AG04450 (cell line): ENCODE measurements at regions not wholly inside any gene's neighbourhood (a gene's known extent, or its start where the extent isn't known, plus 50 kb on each side); places are given as distances from the start of the nearest gene placed in this dataset.
"Not testable (repeated sequence)": the region's sequence is repeated elsewhere in the genome, so short reads cannot be mapped to it uniquely, and the experiment has no call there.

Experiments
- CTCF ChIA-PET: fragments of 300-600, 350-600 bp; formaldehyde crosslinking; extraction: SDS; loops from one replicate; lab custom pipeline; 2022; ENCODE audit warnings: antibody characterized with exemption, inconsistent platforms; lab: Charles Lee
- POLR2A ChIA-PET: fragments of 350-600 bp; formaldehyde crosslinking; extraction: SDS; loops from one replicate; lab custom pipeline; 2021; ENCODE audit warnings: antibody characterized with exemption, inconsistent platforms; lab: Yijun Ruan, JAX
- DNase-seq: peaks from one replicate; pipeline ENCODE4 v3.0.0-alpha.2; 2011; ENCODE audit warnings: low read depth, low spot score
- H3K27ac ChIP-seq: one replicate; pipeline ENCODE4 v1.5.1; 2012; ENCODE audit warnings: low read depth, low read length, control low read depth
- H3K27me3 ChIP-seq: one replicate; pipeline ENCODE4 v1.6.0; 2012; ENCODE audit warnings: low read length; ENCODE audit not compliant: control insufficient read depth, insufficient read depth
- H3K4me3 ChIP-seq: 2 replicates; pipeline ENCODE4 v1.5.1; 2011; ENCODE audit warnings: mild to moderate bottlenecking, low read depth, low read length, control low read depth
- H3K9me3 ChIP-seq: 2 replicates; pipeline ENCODE4 v1.5.1; 2012; ENCODE audit warnings: low read length; ENCODE audit not compliant: control insufficient read depth, insufficient read depth

DNA sequence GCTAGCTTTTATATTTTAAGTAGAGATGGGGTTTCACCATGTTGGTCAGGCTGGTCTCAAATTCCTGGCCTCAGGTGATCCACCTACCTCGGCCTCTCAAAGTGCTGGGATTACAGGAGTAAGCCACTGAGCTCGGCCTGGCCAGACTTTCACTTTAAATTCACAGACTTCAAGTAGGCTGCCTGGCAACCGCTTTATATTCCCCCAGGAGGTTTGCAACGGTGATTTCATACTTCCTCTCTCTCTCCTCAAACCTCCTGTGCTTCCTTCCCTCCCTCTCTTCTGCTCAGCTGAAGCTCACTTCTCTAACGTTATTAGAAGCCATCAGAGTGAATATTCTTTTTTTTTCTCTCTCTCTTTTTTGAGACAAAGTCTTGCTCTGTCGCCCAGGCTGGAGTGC is 118.8 kb downstream of the SEPTIN7 start:
- DNase-seq, POLR2A ChIA-PET, CTCF ChIA-PET: not testable (repeated sequence)

DNA sequence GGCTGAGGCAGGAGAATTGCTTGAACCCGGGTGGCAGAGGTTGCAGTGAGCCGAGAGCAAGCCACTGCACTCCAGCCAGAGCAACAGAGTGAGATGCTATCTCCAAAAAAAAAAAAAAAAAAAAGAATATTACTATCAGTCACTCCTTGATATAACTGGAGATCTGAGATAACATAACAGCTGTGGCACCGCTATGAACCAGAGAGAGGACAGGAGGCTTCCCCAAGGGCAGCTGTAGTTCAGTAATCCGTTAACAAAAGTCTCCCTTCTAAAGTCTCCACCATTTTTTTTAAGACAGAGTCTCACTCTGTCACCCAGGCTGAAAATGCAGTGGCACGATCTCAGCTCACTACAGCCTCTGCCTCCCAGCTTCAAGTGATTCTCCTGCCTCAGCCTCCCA is 120.5 kb downstream of the SEPTIN7 start:
- H3K27ac ChIP-seq, DNase-seq, POLR2A ChIA-PET, H3K27me3 ChIP-seq, H3K9me3 ChIP-seq, H3K4me3 ChIP-seq: not testable (repeated sequence)
- CTCF ChIA-PET: interaction anchor here (0.8 kb wide), 2 partner anchors 49 to 265 kb away, joined by 3 read pairs; no protein-coding TSS in a partner anchor

More for the DNA sequence above, 118.8 kb downstream of the SEPTIN7 start:
- not testable (repeated sequence) for H3K9me3 ChIP-seq, H3K4me3 ChIP-seq, H3K27ac ChIP-seq, H3K27me3 ChIP-seq

DNA sequence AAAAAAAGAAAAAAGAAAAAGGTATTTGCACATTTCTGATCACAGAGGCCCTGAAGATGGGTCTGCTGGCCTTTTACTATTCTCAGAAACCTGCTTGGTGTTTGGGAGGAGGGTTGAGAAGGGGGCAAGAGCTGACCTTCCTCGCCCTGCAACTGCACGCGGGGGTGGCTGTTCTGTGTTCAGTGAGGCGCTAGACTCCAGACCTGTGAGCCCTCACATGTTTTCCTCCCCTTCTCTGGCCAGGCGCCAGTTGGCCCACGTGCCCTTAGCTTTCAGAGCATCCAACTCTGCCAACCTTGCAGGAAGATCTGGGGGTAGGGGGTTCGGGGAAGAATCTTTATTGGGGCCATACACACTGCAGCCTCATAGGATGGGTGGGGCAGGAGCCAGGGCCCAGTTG is 123.8 kb downstream of the SEPTIN7 start:
- H3K27ac ChIP-seq, POLR2A ChIA-PET, H3K4me3 ChIP-seq, H3K9me3 ChIP-seq, H3K27me3 ChIP-seq, DNase-seq: not testable (repeated sequence)
- CTCF ChIA-PET: interaction anchor here (0.7 kb wide), 1 partner anchor 365 kb away, joined by 3 read pairs; no protein-coding TSS in a partner anchor

DNA sequence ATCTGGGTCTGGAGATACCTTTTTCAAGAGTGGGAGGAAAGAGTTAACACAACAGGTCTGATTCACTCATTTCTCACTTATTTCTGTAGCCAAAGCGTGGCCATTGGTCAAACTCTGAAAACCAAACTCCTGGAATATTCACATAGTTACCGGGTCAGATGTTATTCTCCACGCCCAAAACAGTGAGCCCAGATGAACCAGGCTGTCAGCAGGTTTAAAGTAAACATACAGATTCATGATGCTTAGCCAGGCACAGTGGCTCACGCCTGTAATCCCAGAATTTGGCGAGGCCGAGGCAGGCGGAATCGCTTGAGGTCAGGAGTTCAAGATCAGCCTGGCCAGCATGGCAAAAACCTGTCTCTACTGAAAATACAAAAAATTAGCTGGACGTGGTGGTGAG is 126.1 kb downstream of the SEPTIN7 start:
- H3K9me3 ChIP-seq, H3K27ac ChIP-seq, H3K4me3 ChIP-seq, POLR2A ChIA-PET, DNase-seq, H3K27me3 ChIP-seq: not testable (repeated sequence)
- CTCF ChIA-PET: interaction anchor here (1.2 kb wide), 1 partner anchor 20 kb away, joined by 3 read pairs; no protein-coding TSS in a partner anchor

DNA sequence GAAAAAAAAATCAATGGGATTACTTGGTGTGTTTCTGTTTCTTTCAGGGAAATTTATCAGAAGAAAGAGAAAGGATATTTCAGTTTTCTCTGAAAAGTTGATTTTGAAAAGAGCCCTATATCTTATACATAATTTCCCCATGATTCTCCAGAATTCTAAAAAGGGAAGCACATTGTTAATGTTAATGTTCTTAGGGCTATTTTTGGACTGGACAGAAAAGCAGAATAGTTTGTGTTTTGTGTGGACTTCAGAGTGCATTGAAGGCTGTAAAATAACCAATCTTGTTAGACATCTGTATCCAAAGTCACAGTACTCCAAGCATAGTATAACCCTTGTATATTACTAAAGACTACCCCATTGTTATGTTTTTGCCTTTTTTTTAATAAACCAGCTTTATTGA is 130.3 kb downstream of the SEPTIN7 start:
- H3K27me3 ChIP-seq, DNase-seq, H3K9me3 ChIP-seq, H3K27ac ChIP-seq, H3K4me3 ChIP-seq, POLR2A ChIA-PET, CTCF ChIA-PET: not testable (repeated sequence)

DNA sequence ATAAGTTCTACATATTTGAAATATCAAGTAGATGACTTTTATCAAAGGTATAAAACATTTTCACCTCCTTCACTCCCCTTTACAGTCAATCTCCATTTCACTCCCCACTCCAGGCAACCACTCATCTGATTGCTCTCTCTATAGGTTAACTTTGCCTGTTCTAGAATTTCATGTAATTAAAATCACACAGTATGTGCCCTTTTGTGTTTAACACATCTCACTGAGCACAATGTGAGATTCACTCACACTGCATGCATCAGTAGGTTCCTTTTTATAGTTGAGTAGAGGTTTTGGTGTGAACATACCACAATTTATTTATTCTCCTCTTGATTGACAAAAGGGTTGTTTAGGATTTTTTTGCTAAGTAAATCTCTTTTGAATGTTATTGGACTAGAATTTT is 130.7 kb downstream of the SEPTIN7 start:
- CTCF ChIA-PET, H3K9me3 ChIP-seq, DNase-seq, H3K27ac ChIP-seq, H3K27me3 ChIP-seq, H3K4me3 ChIP-seq, POLR2A ChIA-PET: not testable (repeated sequence)

DNA sequence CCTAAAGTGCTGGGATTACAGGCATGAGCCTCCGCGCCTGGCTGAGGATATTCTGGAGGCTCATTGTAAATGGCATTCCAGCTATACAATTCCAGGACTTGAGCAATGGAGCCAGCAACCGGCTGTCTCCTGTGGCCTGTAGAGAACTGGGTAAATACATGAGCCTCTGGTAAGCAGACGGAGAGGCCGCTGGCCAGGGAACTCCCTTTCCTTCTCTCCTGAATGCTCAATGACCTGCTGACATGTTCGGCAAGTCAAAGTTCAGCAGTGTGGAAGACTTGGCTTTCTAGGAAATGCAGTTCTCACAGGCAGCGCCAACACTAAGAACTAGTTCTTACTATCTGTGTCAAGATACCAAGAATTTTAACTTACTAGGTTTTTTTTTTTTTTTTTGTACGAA is 139.8 kb downstream of the SEPTIN7 start:
- H3K27ac ChIP-seq, H3K27me3 ChIP-seq, H3K9me3 ChIP-seq, POLR2A ChIA-PET, H3K4me3 ChIP-seq, DNase-seq: not testable (repeated sequence)
- CTCF ChIA-PET: interaction anchor here (0.7 kb wide), 1 partner anchor 23 kb away, joined by 3 read pairs; no protein-coding TSS in a partner anchor

DNA sequence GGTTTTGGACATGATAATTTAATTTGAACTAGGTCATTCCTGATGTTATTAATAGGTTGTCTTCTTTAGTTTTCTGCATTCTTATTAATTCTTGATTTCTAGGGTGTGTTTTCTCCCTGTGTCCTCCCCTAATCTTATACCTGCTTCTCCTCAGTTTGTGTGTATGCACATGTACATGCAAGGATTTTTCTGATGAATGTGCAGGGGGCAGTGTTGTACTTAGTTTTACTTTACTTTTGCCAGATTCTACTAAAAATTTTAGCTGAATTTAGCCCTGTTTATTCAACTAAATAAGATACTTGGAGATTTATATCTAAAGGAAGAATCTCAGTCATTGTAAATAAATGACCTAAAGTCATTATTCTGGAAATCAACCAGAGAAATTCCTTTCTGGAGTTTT is 144.8 kb downstream of the SEPTIN7 start:
- H3K27ac ChIP-seq, POLR2A ChIA-PET, DNase-seq, CTCF ChIA-PET, H3K9me3 ChIP-seq, H3K27me3 ChIP-seq, H3K4me3 ChIP-seq: not testable (repeated sequence)

DNA sequence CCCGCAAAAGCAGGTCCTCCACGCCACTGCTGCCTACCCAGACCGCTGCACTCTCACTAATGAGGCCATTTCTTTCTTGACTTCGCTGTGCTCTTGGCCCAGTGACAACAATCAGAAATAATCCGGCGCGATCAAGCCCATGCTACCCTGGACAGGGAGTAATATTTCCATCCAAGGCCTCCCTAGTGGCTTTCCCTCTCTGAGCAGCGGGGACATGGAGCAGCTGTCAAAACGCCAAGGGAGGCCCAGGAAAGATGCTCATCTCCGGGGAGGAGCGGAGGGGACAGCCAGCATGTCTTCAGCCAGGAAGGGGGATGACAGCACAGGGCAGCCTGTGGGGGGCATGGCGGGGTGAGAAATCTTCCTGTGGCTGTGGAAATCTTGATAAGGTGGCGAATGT is 154.9 kb downstream of the SEPTIN7 start:
- H3K4me3 ChIP-seq, H3K9me3 ChIP-seq, H3K27ac ChIP-seq, CTCF ChIA-PET, H3K27me3 ChIP-seq, DNase-seq, POLR2A ChIA-PET: not testable (repeated sequence)

DNA sequence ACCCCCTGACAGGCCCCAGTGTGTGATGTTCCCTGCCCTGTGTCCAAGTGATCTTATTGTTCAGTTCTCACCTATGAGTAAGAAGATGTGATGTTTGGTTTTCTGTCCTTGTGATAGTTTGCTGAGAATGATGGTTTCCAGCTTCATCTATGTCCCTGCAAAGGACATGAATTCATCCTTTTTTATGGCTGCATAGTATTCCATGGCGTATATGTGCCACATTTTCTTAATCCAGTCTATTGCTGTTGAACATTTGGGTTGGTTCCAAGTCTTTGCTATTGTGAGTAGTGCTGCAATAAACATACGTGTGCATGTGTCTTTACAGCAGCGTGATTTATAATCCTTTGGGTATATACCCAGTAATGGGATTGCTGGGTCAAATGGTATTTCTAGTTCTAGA is 156.1 kb downstream of the SEPTIN7 start:
- CTCF ChIA-PET, H3K9me3 ChIP-seq: not testable (repeated sequence)

DNA sequence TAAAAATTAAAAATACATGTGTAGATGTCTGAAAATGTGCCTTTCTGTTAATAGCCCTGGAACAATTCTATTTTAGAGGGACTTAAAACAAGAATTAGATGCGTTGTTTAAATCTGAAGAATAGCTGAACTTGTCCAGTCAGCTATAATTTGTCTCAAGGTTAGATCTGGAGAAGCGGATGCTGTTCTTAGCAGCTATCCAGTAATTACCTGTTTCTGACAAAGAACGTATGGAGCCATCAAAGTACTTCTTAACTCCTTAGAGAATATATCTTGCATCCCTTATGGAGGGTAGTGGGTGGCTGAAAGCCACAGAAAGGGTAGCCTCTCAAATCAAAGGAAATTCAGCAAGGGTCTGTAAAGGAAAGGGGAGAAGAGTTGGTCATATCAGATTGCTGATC is 160.4 kb downstream of the SEPTIN7 start:
- H3K27me3 ChIP-seq, DNase-seq, H3K4me3 ChIP-seq, POLR2A ChIA-PET, CTCF ChIA-PET, H3K27ac ChIP-seq, H3K9me3 ChIP-seq: not testable (repeated sequence)

More for the DNA sequence above, 156.1 kb downstream of the SEPTIN7 start:
- H3K27ac ChIP-seq, H3K4me3 ChIP-seq, H3K27me3 ChIP-seq, POLR2A ChIA-PET, DNase-seq: not testable (repeated sequence)

DNA sequence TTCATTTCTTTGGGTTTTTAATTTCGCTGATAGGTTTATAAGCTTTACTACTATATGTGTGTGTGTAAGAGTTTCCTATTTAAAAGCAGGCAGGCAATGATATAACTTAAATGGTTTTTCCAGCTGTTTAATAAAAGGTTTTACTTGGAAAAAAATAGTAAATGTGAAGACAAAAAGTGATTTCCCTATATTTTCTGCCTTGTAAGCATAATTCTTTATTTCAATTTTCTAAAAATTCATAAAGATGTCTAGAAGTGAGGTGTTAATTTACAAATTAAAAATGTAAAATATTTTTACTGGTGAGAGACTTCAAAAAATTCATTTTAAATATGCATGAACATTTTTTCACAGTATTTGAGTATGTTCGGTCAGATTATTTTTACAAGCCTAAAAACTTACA is 161.8 kb downstream of the SEPTIN7 start:
- H3K9me3 ChIP-seq, DNase-seq, H3K27ac ChIP-seq, H3K4me3 ChIP-seq, H3K27me3 ChIP-seq, POLR2A ChIA-PET: not testable (repeated sequence)
- CTCF ChIA-PET: interaction anchor here (0.8 kb wide), 1 partner anchor 13 kb away, joined by 3 read pairs; no protein-coding TSS in a partner anchor
